KMS-11 (cell line): ENCODE measurements at regions not wholly inside any gene's neighbourhood (a gene's known extent, or its start where the extent isn't known, plus 50 kb on each side); places are given as distances from the start of the nearest gene placed in this dataset.

Source experiments
- H2AFZ ChIP-seq: fragments of 200-600 bp; sonication (generic); 2 replicates; pipeline ENCODE4 v1.6.1; 2016; ENCODE audit warnings: antibody characterized with exemption, mixed run types, low read depth
- H3K27ac ChIP-seq: fragments of 200-600 bp; sonication (generic); 2 replicates; pipeline ENCODE4 v1.6.1; 2016; ENCODE audit warnings: mild to moderate bottlenecking, mixed run types
- H3K27me3 ChIP-seq: fragments of 200-600 bp; sonication (generic); 2 replicates; pipeline ENCODE4 v1.6.1; 2017; ENCODE audit warnings: mild to moderate bottlenecking, low read depth, mixed run types, moderate library complexity; ENCODE audit not compliant: insufficient read depth
- H3K36me3 ChIP-seq: fragments of 200-600 bp; sonication (generic); 2 replicates; pipeline ENCODE4 v1.6.1; 2017; ENCODE audit warnings: mild to moderate bottlenecking, mixed run types; ENCODE audit not compliant: insufficient read depth
- H3K4me1 ChIP-seq: fragments of 200-600 bp; sonication (generic); 2 replicates; pipeline ENCODE4 v1.6.1; 2016; ENCODE audit warnings: mild to moderate bottlenecking, low read depth, mixed run types; ENCODE audit not compliant: poor library complexity, severe bottlenecking
- H3K4me2 ChIP-seq: fragments of 200-600 bp; sonication (generic); 2 replicates; pipeline ENCODE4 v1.7.0; 2016; ENCODE audit warnings: mild to moderate bottlenecking, mixed run types
- H3K4me3 ChIP-seq: fragments of 200-600 bp; sonication (generic); IDR thresholded peaks from 2 replicates; pipeline ENCODE4 v1.6.1; 2017; ENCODE audit warnings: low read depth, low read length, mixed read lengths; ENCODE audit not compliant: insufficient read depth
- H3K79me2 ChIP-seq: fragments of 200-600 bp; sonication (generic); 2 replicates; pipeline ENCODE4 v1.6.1; 2016; ENCODE audit warnings: low read depth, mixed run types; ENCODE audit not compliant: insufficient read depth
- H3K9ac ChIP-seq: fragments of 200-600 bp; sonication (generic); 2 replicates; pipeline ENCODE4 v1.6.1; 2016; ENCODE audit warnings: mild to moderate bottlenecking, mixed run types
- H4K20me1 ChIP-seq: fragments of 200-600 bp; sonication (generic); 2 replicates; pipeline ENCODE4 v1.6.1; 2016; ENCODE audit warnings: mild to moderate bottlenecking, mixed run types; ENCODE audit not compliant: insufficient read depth
- TF ChIP-seq, protein P1 (sequence below): fragments of 200-600 bp; sonication (generic); conservative IDR thresholded peaks from 2 replicates; pipeline ENCODE4 v1.6.1; 2017; ENCODE audit warnings: low read depth, mild to moderate bottlenecking, antibody characterized with exemption, low read length, moderate library complexity, mixed read lengths

DNA sequence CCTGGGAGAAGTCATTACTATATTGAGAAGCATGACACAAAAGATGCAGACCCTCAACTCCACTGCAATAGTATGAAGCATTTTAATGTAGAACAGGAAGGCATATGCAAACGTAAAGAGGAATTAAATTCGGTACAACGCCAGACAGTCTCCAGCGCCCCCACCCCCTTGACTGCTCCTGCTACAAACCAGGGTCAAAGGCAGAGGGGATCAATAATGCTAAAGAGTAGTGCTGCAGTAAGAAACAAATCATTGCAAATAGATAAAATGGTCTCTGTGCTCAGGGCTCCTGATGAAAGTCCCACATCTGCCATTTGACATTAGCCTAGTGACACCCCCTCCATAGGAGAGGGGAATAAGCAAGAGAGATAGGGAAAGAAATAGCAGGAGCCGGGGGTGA is 164.9 kb upstream of the BLID start:
- TF ChIP-seq, protein P1, sequence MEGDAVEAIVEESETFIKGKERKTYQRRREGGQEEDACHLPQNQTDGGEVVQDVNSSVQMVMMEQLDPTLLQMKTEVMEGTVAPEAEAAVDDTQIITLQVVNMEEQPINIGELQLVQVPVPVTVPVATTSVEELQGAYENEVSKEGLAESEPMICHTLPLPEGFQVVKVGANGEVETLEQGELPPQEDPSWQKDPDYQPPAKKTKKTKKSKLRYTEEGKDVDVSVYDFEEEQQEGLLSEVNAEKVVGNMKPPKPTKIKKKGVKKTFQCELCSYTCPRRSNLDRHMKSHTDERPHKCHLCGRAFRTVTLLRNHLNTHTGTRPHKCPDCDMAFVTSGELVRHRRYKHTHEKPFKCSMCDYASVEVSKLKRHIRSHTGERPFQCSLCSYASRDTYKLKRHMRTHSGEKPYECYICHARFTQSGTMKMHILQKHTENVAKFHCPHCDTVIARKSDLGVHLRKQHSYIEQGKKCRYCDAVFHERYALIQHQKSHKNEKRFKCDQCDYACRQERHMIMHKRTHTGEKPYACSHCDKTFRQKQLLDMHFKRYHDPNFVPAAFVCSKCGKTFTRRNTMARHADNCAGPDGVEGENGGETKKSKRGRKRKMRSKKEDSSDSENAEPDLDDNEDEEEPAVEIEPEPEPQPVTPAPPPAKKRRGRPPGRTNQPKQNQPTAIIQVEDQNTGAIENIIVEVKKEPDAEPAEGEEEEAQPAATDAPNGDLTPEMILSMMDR = no peak
- Histone ChIP-seq H3K79me2 (no peaks in the 10 kb centered on the region), H4K20me1 (no peaks in the 10 kb centered on the region)

DNA sequence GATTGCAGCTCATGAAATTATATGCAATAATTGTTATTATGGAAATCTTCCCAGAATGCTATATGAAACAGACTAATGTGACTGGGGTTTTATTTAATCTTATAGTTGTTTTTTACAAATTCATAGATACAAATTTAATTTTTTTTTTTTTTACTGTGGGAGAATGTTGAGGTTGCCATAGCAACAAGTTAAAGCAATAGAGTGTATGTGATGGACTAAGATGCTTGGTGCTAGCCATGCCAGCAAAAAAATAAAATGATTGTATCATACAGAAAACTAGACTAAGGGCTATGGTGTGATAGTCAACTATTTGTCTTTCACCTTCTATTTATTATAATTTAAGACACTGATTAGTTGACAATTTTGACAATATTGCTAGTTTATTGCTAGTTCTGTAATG is 163.2 kb upstream of the BLID start:
- no peaks in the 10 kb centered on the region for H3K79me2 ChIP-seq
- TF ChIP-seq, protein P1 = no peak
- H2AFZ ChIP-seq = no peak overlapping the region
- no peak overlapping the region for H3K4me3 ChIP-seq
- no peak overlapping the region for H3K9ac ChIP-seq
- no peaks in the 10 kb centered on the region for H3K27me3 ChIP-seq
- H3K4me1 ChIP-seq = no peaks in the 10 kb centered on the region
- H3K36me3 ChIP-seq = no peaks in the 10 kb centered on the region
- H3K27ac ChIP-seq = no peak overlapping the region
- H4K20me1 ChIP-seq = no peaks in the 10 kb centered on the region
- no peak overlapping the region for H3K4me2 ChIP-seq

More for the DNA sequence above, 164.9 kb upstream of the BLID start:
- H3K4me2 ChIP-seq = no peak overlapping the region
- no peak overlapping the region for H3K9ac ChIP-seq
- H3K4me1 ChIP-seq = no peaks in the 10 kb centered on the region
- no peak overlapping the region for H3K27ac ChIP-seq
- H3K36me3 ChIP-seq = no peaks in the 10 kb centered on the region
- H3K27me3 ChIP-seq = no peaks in the 10 kb centered on the region
- H2AFZ ChIP-seq = no peak overlapping the region
- no peak overlapping the region for H3K4me3 ChIP-seq

DNA sequence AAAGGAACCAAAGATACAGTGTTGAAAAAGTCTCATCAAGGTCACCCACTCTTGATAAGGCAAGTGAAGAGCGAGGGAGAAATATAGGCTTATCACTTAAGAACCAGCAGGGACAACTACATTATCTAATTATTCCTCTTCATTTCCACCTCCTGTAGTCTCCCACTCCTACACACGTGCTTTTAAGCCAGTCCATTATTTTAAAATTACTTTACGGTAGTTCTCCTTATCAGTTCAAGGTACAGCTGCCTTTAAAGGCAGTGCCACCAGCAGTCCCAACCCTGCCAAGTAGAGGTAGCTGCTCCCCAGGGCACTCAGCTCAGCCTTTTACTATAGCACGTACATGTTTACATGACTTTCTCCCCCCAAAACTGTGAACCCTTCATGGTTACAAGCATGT is 161.5 kb upstream of the BLID start:
- H3K4me3 ChIP-seq = no peak overlapping the region
- H3K27ac ChIP-seq = no peak overlapping the region
- H3K79me2 ChIP-seq = no peaks in the 10 kb centered on the region
- no peaks in the 10 kb centered on the region for H3K36me3 ChIP-seq
- H3K27me3 ChIP-seq = no peaks in the 10 kb centered on the region
- H4K20me1 ChIP-seq = no peaks in the 10 kb centered on the region
- no peak overlapping the region for H3K4me2 ChIP-seq
- TF ChIP-seq, protein P1 = no peak
- H3K9ac ChIP-seq = no peak overlapping the region
- H3K4me1 ChIP-seq = no peaks in the 10 kb centered on the region
- H2AFZ ChIP-seq = no peak overlapping the region

DNA sequence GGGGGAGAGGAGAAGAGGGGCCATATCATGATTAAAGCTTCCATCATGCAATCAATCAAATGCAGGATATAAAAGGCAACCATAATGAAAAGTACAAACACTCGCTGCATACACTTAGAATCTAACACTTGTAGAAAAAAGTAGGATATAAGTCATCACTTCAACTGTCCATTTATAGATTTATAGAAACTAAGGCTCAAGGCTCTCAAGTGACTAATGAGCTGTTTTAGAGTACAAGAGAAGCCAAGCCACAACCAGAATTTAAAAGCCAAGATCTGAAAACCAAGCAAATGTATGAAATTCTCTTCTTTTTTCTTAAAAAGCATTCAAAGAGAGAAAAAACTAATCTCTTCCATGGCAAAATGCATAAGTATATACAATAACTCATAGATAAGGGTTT is 160.2 kb upstream of the BLID start:
- Histone ChIP-seq H3K9ac (no peak overlapping the region), H2AFZ (no peak overlapping the region)

More for the DNA sequence above, 160.2 kb upstream of the BLID start:
- Histone ChIP-seq H3K27ac (no peak overlapping the region), H3K4me1 (no peaks in the 10 kb centered on the region), H3K4me3 (no peak overlapping the region), H3K27me3 (no peaks in the 10 kb centered on the region), H3K4me2 (no peak overlapping the region), H4K20me1 (no peaks in the 10 kb centered on the region), H3K36me3 (no peaks in the 10 kb centered on the region), H3K79me2 (no peaks in the 10 kb centered on the region)
- TF ChIP-seq, protein P1 = no peak
